ENCODE measurements at regions not wholly inside any gene's neighbourhood (a gene's known extent, or its start where the extent isn't known, plus 50 kb on each side); places are given as distances from the start of the nearest gene placed in this dataset.

DNA sequence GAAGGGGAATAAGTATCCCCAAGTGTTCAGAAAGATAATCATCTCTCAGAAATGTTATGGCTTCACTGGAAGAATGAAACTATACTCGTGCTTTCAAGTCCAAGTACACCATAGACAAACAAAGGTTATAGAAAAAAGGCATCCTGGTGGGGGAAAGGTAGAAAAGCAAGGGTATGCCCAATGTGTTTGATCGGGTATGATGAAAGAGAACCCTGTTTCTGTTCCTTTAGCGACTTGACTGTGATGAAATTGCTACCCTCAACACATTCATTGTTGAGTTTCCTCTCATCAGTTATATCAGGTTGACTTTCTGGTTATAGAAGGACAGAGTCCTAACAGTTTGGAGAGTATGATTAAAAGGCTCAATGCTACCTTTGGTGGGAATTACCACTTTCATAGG lies 464.3 kb downstream of the GRXCR1 start:
- TF ChIP-seq, protein P1, sequence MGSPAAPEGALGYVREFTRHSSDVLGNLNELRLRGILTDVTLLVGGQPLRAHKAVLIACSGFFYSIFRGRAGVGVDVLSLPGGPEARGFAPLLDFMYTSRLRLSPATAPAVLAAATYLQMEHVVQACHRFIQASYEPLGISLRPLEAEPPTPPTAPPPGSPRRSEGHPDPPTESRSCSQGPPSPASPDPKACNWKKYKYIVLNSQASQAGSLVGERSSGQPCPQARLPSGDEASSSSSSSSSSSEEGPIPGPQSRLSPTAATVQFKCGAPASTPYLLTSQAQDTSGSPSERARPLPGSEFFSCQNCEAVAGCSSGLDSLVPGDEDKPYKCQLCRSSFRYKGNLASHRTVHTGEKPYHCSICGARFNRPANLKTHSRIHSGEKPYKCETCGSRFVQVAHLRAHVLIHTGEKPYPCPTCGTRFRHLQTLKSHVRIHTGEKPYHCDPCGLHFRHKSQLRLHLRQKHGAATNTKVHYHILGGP (tag by site-specific recombination; IDR thresholded peaks at IDR 0.05), result no peak
- TF ChIP-seq, protein P2, sequence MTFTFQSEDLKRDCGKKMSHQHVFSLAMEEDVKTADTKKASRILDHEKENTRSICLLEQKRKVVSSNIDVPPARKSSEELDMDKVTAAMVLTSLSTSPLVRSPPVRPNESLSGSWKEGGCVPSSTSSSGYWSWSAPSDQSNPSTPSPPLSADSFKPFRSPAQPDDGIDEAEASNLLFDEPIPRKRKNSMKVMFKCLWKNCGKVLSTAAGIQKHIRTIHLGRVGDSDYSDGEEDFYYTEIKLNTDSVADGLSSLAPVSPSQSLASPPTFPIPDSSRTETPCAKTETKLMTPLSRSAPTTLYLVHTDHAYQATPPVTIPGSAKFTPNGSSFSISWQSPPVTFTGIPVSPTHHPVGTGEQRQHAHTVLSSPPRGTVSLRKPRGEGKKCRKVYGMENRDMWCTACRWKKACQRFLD (tag by site-specific recombination; IDR thresholded peaks at IDR 0.05), result no peak
